HTR-8/SVneo (cell line): ENCODE measurements at regions not wholly inside any gene's neighbourhood (a gene's known extent, or its start where the extent isn't known, plus 50 kb on each side); places are given as distances from the start of the nearest gene placed in this dataset.

Experiments used
- DNase-seq: peaks from one replicate; pipeline ENCODE4 v3.0.0; 2011; ENCODE audit warnings: low spot score, mixed read lengths; ENCODE audit not compliant: insufficient read length
- FAIRE-seq: peaks from 2 replicates; lab custom pipeline; 2011; peaks lifted over from hg19 to GRCh38; lab: Jason Lieb, UNC

- FAIRE-seq, result no peak
- no peak for DNase-seq
Observed at GRCh38 chr3:55413236-55413635, 73.9 kb downstream of the WNT5A start.

GRCh38 chr3:55412545-55412944, 74.6 kb downstream of the WNT5A start:
- FAIRE-seq, result no peak
- no peak for DNase-seq

GRCh38 chr3:55409806-55410205, 77.3 kb downstream of the WNT5A start:
- DNase-seq (no peak), FAIRE-seq (no peak)

DNA sequence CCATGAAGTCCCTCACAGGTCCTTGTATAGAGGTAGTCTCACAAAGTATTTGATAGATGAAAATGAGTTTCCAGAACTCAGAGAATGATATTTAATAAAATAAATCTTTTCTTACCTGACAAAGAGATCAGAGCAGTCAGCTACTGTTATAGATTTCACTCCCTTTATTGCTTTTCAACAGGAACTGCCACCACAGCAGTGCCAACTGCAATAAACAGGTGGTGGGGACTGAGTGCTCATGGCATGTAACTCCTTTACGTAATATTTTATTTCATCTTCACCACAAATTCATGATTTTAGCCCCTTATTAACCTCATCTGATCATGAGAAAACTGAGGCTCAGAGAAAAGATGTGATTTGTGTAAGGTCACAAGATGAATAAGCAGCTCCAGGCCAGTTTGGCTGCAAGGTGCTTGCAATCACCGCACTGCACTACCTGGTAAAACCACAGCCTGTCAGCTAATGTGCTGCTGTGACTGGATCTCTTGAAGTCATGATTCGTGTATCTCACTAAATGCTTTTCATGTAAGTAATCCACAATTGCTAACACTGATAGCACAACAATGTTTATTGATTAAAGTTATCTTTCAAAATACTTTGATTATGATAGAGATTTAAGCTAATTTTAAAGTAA, 78.8 kb downstream of the WNT5A start:
- no peak for FAIRE-seq
- no peak for DNase-seq

- no peak for DNase-seq
- peak; percentile 49 for FAIRE-seq
Observed at GRCh38 chr3:55407426-55407820, 79.7 kb downstream of the WNT5A start.

- no peak for DNase-seq
- FAIRE-seq, result no peak
Observed at GRCh38 chr3:55406696-55407425, 80.2 kb downstream of the WNT5A start.

DNA sequence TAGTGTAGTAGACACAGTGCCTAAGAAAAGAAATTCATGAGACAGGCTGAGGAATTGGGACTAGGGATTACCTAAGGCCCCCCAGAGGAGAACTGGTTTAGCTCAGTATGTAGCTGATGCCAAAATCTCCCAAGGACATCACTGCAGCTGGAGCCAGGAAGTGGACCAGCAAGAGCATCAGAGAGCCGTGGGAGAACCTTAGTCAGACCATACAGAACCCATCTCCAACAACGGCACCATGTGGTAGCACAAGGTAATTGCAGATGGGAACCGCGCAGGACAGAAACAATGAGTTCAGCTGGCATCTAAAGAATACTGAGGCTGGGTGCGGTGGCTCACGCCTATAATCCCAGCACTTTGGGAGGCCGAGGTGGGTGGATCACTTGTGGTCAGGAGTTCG, 81.7 kb downstream of the WNT5A start:
- peak; percentile 69 for FAIRE-seq

GRCh38 chr3:55402886-55403609, 84.1 kb downstream of the WNT5A start:
- DNase-seq, result no peak

More for the DNA sequence above, 81.7 kb downstream of the WNT5A start:
- DNase-seq, result peak; percentile 10

GRCh38 chr3:55380561-55380960, 106.5 kb downstream of the WNT5A start:
- DNase-seq (no peak), FAIRE-seq (no peak)

More at GRCh38 chr3:55402886-55403609, 84.1 kb downstream of the WNT5A start:
- FAIRE-seq, result peak; percentile 74

- FAIRE-seq (peak; percentile 4), DNase-seq (no peak)
Observed at GRCh38 chr3:55376753-55377347, 110.3 kb downstream of the WNT5A start.

GRCh38 chr3:55373423-55373822, 113.7 kb downstream of the WNT5A start:
- FAIRE-seq (no peak), DNase-seq (no peak)

GRCh38 chr3:55370272-55370671, 116.8 kb downstream of the WNT5A start:
- no peak for FAIRE-seq
- DNase-seq, result no peak

DNA sequence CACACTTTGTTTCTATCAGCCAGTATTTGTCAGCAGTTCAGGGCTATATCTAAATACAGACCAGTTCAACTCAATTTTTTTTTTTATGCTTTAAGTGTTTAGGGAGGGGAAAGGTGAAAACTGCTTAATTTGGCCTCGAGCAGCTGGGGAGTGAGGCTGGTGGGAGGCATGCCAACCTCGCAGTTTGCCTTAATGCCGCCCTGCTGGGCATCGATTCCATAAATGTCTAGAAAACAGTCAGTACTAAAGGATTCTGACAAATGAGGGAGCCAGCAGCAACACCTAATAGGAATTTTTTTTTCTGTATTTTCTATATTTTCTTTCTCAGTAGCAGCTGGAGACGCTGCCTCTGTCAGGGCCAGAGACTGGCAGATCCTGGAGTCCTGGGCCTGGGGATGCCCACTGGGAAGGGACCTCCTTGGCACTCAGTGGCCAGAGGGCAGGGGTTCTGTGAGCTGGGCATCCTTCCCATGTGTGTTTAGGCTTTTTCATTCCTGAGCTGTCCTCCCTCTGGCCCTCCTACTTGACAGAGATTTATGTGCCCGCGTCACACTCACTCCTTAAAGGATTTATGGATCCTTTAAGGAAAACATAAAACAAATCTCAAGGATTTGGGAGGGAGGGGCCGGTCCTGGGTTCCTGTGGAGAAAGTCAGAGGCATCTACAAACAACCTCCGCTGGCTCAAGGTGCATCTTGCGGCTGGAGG, 117.8 kb downstream of the WNT5A start:
- DNase-seq (peak; percentile 55), FAIRE-seq (no peak)

DNA sequence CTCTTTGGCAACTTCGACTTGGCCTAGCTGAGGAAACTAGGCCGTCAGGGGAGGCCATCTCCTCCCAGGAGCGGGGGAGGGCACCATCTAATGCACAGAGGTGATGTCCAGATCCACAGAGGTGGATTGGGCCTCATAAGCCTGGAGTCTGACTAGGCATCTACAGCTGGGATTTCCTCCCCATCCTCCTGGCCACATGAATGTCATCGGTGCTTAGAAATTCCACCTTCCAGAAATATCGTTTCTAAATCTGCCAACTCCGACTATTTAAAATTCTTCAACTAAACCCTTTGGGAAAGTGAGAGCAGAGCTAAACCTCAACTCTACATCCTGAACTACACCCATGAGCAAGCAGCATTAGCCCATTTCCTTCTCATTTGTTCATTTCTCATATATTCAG, 118.7 kb downstream of the WNT5A start:
- FAIRE-seq (no peak), DNase-seq (no peak)

DNA sequence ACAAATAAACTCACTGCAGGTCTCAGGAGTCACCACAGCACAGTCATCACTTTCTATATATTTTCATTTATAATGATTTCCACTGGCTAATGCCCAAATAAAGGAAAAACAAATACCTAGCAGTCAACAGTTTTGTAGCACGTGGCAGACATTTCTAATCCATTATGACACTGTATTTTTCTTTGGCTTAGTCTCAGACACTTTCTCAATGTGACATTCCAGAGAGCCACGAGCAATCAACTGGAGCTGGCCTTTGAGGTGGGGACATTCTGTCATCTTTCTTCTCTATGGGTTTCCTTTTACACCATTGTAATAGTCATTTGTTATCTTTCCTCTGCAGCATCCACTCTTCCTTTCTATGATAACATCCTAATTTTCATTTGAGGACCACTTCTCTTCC, 119.7 kb downstream of the WNT5A start:
- DNase-seq (no peak), FAIRE-seq (no peak)

DNA sequence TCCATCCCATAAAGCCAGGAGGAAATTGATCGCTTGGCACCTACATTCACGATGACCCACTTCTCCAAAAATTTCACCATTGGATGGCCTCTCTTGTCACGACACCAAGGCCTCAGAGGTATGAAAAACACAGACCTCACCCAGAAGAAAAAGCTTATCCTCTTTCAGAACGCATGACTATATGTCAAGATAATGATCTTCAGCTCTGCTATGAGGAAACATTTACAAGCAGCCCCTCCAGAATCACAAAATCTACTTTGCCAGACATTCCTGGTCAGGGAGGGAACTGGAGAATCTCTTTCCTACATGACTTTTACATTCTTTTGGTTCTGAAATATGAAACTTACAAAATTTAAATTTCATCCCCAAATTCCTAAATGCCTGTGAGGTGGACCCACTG, 122.7 kb downstream of the WNT5A start:
- peak; percentile 27 for DNase-seq
- no peak for FAIRE-seq

GRCh38 chr3:55362210-55362960, 124.7 kb downstream of the WNT5A start:
- DNase-seq (no peak), FAIRE-seq (no peak)

DNA sequence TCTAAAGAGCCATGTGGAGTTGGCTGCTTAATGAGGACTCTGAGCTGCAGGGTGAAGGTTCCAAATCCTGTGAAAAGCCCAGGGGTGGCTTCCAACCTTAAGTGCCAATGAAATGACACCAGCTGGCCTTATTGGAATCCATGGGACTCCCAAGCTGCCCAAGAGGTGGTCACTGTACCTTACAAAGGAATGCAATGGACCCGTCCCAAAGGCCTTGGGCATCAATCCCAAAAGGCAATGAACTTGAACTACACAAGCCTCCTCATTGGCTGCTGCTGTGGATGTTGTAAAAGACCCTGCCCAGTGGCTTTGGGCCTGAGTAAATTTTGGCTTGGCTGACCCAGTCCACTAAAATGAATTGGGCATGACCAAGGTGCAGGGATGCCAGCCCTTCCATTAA, 129.3 kb downstream of the WNT5A start:
- no peak for FAIRE-seq
- no peak for DNase-seq

DNA sequence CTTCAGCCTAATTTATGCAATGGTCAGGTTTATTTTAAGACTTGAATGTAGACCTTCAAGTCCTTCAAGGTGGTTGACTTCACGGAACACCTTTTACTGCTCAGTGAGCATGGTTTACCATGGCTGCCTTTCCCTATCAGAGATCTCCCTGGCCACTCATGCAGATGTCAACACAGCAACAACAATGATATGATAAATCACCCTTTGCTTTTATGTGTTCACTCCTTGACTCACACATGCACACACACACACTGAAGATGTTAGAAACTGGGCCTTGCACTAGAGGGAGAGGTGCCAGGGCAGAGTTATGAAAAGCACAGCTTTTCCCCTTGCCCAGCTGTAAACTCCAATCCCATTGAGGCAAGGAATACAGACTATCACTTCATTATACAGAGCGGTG, 134.4 kb downstream of the WNT5A start:
- FAIRE-seq, result no peak
- DNase-seq, result no peak

DNA sequence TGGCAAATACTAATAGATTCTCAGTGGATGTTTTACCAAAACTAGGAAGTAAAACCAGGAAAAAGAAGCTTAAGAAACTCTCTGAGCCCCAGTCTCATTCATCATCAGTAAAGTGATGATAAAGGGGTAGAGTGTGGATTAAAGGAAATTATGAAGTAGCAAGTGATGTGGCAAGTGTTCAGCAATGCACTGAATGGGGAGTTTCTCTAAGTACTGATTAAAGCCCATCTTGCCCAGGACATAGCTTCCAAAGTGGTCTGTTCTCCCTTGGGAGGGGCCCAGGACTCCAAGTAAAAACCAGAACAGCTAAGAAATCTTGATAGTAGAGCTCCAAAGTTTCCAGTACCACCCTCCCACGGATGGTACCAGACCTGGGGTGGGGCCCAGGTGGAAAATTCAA, 137.3 kb downstream of the WNT5A start:
- no peak for DNase-seq
- FAIRE-seq, result no peak
